ENCODE measurements at regions not wholly inside any gene's neighbourhood (a gene's known extent, or its start where the extent isn't known, plus 50 kb on each side); places are given as distances from the start of the nearest gene placed in this dataset.

DNA sequence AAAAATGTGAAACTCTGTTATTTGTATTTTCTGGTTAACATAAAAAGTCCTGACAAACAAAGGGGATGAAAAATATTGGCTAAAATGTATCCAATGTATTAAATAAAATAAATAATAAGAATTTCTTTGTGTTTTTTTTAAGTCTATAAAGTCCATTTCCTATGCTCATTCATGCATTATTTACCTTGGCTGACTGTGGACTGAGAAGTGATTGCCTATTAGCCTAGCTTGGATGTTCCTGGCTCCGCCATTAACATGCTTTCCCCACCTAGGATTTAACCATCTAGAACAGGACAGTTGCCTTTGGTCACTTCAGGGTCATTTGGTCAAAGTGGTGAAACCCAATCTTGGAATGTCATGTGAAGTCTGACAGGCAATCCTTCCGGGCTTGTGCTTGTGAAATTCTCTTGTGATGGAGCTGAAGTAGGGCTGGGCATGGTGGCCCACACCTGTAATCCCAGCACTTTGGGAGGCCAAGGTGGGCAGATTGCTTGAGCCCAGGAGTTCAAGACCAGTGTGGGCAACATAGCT lies 60.4 kb upstream of the TANC1 start:
- Mint-ChIP-seq H3K27me3 (ENCODE audit: unreplicated experiment) (no peaks in the 10 kb centered on the region), H3K4me3 (ENCODE audit: unreplicated experiment) (no peak overlapping the region), H3K36me3 (ENCODE audit: unreplicated experiment) (no peaks in the 10 kb centered on the region), H3K4me1 (ENCODE audit: unreplicated experiment) (peaks cover 11% of the 10 kb centered on the region), H3K9me3 (ENCODE audit: unreplicated experiment) (no peaks in the 10 kb centered on the region), H3K27ac (ENCODE audit: unreplicated experiment) (no peak overlapping the region)
- TF ChIP-seq, protein P1, sequence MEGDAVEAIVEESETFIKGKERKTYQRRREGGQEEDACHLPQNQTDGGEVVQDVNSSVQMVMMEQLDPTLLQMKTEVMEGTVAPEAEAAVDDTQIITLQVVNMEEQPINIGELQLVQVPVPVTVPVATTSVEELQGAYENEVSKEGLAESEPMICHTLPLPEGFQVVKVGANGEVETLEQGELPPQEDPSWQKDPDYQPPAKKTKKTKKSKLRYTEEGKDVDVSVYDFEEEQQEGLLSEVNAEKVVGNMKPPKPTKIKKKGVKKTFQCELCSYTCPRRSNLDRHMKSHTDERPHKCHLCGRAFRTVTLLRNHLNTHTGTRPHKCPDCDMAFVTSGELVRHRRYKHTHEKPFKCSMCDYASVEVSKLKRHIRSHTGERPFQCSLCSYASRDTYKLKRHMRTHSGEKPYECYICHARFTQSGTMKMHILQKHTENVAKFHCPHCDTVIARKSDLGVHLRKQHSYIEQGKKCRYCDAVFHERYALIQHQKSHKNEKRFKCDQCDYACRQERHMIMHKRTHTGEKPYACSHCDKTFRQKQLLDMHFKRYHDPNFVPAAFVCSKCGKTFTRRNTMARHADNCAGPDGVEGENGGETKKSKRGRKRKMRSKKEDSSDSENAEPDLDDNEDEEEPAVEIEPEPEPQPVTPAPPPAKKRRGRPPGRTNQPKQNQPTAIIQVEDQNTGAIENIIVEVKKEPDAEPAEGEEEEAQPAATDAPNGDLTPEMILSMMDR (IDR thresholded peaks at IDR 0.05): no peak
- no peak for DNase-seq (ENCODE audit: extremely low spot score, unreplicated experiment)

DNA sequence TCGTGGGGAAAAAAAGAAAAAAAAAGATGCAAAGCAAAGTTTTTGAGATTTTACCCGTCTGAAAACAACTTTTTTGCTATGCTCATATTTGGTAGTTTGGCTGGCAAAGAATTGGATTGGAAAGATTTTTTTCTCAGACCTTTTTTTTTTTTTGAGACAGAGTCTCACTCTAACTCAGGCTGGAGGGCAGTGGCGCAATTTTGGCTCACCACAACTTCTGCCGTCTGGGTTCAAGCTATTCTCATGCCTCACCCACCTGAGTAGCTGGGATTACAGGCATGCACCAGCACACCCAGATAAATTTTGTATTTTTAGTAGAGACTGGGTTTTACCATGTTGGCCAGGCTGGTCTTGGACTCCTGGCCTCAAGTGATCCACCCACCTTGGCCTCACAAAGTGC lies 56.3 kb upstream of the TANC1 start:
- no peak overlapping the region for H3K27ac Mint-ChIP-seq (ENCODE audit: unreplicated experiment)
- no peak for DNase-seq (ENCODE audit: extremely low spot score, unreplicated experiment)
- H3K36me3 Mint-ChIP-seq (ENCODE audit: unreplicated experiment): peaks cover 1% of the 10 kb centered on the region
- H3K27me3 Mint-ChIP-seq (ENCODE audit: unreplicated experiment): no peaks in the 10 kb centered on the region
- TF ChIP-seq, protein P1 (IDR thresholded peaks at IDR 0.05): no peak
- H3K4me1 Mint-ChIP-seq (ENCODE audit: unreplicated experiment): peaks cover 6% of the 10 kb centered on the region
- no peaks in the 10 kb centered on the region for H3K9me3 Mint-ChIP-seq (ENCODE audit: unreplicated experiment)
- no peak overlapping the region for H3K4me3 Mint-ChIP-seq (ENCODE audit: unreplicated experiment)

DNA sequence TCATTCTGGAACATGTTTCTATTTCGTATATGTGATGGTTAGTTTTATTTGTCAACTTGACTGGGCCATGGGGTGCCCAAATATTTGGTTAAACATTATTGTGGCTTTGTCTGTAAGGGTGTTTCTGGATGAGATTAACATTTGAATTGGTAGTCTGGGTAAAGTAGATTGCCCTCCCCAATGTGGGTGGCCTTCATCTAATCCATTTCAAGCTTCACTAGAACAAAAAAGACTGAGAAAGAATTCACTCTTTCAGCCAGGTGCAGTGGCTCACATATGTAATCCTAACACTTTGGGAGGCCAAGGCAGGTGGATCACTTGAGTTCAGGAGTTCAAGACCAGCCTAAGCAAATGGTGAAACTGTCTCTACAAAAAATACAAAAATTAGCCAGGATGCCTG lies 55.7 kb upstream of the TANC1 start:
- Mint-ChIP-seq H3K4me1 (ENCODE audit: unreplicated experiment) (peaks cover 6% of the 10 kb centered on the region), H3K9me3 (ENCODE audit: unreplicated experiment) (no peaks in the 10 kb centered on the region), H3K36me3 (ENCODE audit: unreplicated experiment) (peaks cover 1% of the 10 kb centered on the region), H3K4me3 (ENCODE audit: unreplicated experiment) (no peak overlapping the region), H3K27ac (ENCODE audit: unreplicated experiment) (no peak overlapping the region), H3K27me3 (ENCODE audit: unreplicated experiment) (no peaks in the 10 kb centered on the region)
- TF ChIP-seq, protein P1 (IDR thresholded peaks at IDR 0.05): no peak
- no peak for DNase-seq (ENCODE audit: extremely low spot score, unreplicated experiment)

DNA sequence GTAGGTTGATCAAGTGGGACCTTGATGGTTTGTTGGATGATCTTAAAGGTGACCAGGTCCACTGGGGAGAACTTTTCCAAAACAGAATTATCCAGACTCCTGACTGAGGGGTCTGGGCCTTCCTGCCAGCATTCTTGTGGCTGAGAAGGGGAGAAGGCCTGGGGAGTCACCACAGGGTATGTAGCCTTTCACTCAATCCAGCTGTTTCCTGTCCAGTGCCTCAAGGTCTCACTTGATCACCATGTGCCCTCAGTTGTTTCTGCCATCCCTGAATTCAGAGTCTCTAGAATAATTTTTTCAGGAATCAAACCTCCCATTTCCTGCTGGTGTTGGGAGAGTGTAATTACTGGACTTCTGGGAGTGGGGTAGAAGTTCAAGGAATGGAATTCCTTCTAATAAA lies 54.4 kb upstream of the TANC1 start:
- no peaks in the 10 kb centered on the region for H3K9me3 Mint-ChIP-seq (ENCODE audit: unreplicated experiment)
- peaks cover 1% of the 10 kb centered on the region for H3K36me3 Mint-ChIP-seq (ENCODE audit: unreplicated experiment)
- DNase-seq (ENCODE audit: extremely low spot score, unreplicated experiment): no peak
- H3K4me1 Mint-ChIP-seq (ENCODE audit: unreplicated experiment): peaks cover 6% of the 10 kb centered on the region
- H3K27ac Mint-ChIP-seq (ENCODE audit: unreplicated experiment): peak overlapping the region; percentile 21
- H3K4me3 Mint-ChIP-seq (ENCODE audit: unreplicated experiment): no peak overlapping the region
- H3K27me3 Mint-ChIP-seq (ENCODE audit: unreplicated experiment): no peaks in the 10 kb centered on the region
- TF ChIP-seq, protein P1 (IDR thresholded peaks at IDR 0.05): no peak

DNA sequence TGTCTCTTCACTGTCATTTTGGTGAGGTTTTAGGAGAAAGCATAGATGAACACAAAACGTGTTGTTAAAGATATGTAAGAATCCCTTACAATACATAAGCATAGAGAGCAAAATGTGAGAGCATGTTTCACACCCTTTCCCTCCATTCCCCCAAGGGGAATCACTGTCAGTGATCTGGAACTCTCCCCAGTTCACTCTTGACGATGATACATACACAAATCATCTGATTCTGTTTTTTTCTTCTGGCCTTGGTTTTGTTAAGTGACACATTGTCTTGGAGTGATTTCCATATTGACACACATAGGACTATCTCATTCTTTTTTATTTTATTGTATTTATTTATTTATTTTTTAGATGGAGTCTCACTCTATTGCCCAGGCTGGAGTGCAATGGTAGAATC lies 53.7 kb upstream of the TANC1 start:
- DNase-seq (ENCODE audit: extremely low spot score, unreplicated experiment): no peak
- Mint-ChIP-seq H3K36me3 (ENCODE audit: unreplicated experiment) (peaks cover 1% of the 10 kb centered on the region), H3K27me3 (ENCODE audit: unreplicated experiment) (no peaks in the 10 kb centered on the region), H3K4me1 (ENCODE audit: unreplicated experiment) (peaks cover 6% of the 10 kb centered on the region), H3K27ac (ENCODE audit: unreplicated experiment) (no peak overlapping the region), H3K4me3 (ENCODE audit: unreplicated experiment) (no peak overlapping the region), H3K9me3 (ENCODE audit: unreplicated experiment) (no peaks in the 10 kb centered on the region)
- TF ChIP-seq, protein P1 (IDR thresholded peaks at IDR 0.05): no peak
